ENCODE measurements at regions not wholly inside any gene's neighbourhood (a gene's known extent, or its start where the extent isn't known, plus 50 kb on each side); places are given as distances from the start of the nearest gene placed in this dataset.
"Not testable (repeated sequence)": the region's sequence is repeated elsewhere in the genome, so short reads cannot be mapped to it uniquely, and the experiment has no call there.

DNA sequence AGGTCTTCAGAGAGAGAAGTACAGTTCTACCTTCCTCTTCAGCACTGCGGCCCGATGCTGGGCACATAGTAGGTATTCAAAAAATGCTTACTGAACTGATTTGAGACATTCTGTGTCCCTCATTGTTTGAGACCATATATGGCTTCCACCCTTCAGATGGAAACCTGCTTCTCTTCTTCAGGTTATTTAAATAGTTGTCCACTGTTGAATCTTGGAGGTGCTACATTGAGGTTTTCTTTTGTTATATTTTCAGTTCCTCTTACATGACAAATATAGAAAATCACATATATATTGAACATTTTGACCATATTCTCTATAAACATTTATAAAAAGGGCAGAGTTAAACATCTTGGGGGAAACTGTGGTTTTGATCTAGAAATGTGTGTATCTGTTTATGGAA lies 200.2 kb upstream of the LRRC3B start:
- no peak for FAIRE-seq

DNA sequence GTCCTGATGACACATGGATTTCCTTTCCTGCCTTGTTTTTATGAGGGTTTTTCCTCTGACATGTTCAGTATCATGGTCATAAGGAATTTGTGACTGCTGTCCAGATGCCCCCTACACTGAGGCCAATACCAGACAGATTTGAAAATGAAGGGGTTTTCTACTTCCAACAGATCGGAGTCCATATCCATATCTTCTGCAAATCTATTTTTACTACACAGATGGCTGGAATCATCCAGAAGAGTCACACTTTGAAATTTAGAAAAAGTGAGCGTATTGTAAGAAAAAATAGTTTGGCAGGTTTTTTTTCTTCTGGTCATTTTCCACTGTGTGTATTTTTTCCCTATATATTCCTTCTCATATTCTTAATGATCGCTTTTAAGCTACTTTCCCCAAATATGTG lies 197.5 kb upstream of the LRRC3B start:
- no peak for FAIRE-seq

DNA sequence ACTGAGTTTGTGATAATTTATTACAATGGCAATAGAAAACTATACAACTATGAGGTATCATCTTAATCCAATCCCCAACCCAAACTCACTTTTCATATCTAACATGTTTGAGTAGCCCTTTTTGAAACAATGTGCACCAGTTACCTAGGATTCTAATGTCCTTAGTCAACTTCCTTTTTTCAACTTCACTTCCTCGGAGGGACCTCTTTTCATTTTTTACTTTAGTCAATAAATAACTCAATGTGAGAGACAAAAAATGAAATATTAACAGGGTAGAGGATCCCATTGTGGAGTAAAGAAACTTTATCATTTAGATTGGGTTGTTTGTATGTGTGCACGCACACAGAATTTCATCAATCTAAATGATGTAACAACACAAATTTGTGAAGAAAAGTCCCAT lies 193.6 kb upstream of the LRRC3B start:
- no peak for FAIRE-seq

DNA sequence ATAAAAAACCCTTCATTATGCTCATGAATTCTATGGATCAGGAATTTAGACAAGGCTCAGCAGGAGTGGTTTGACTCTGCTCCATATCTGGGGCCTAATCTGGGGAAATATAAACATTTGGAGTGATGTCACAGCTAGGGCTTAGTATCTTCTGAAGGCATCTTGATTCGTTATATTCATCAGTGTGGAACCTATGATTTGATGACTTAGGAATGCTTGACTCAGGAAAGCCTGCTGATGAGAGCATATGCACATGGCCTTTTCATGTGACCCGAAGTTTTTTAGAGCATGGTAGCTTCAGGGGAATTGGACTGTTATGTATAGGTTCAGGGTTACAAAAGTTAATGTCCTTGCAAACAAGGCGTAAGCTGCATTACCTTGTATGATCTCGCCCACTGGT lies 184.9 kb upstream of the LRRC3B start:
- no peak for FAIRE-seq

DNA sequence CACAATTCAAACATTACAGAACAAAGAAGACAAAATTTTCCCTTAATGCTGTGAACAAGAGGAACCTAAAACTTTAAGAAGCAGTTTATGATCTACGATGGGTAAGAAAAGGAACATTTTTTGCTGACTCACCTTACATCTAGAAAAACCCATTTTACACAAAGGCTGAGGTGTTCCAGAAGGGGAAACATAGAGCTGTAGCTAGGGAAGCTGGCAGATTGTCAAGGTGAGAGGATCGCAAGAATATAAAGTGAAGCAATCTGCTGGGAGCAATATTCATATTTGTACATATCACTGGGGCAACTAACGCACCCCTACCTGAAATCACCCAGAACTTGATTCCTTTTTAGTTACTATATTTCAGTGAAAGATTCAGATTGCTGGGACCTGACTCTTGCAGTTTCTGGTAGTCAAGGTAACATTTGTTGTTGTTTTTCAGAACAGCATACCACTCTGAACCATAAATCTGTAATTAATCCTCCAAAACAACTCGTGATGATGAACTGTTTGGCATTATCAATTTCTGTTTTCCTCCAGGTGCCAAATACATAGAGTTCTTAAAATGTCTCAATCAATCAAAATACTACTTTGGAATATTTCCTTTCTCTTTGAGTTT lies 184.1 kb upstream of the LRRC3B start:
- no peak for FAIRE-seq

DNA sequence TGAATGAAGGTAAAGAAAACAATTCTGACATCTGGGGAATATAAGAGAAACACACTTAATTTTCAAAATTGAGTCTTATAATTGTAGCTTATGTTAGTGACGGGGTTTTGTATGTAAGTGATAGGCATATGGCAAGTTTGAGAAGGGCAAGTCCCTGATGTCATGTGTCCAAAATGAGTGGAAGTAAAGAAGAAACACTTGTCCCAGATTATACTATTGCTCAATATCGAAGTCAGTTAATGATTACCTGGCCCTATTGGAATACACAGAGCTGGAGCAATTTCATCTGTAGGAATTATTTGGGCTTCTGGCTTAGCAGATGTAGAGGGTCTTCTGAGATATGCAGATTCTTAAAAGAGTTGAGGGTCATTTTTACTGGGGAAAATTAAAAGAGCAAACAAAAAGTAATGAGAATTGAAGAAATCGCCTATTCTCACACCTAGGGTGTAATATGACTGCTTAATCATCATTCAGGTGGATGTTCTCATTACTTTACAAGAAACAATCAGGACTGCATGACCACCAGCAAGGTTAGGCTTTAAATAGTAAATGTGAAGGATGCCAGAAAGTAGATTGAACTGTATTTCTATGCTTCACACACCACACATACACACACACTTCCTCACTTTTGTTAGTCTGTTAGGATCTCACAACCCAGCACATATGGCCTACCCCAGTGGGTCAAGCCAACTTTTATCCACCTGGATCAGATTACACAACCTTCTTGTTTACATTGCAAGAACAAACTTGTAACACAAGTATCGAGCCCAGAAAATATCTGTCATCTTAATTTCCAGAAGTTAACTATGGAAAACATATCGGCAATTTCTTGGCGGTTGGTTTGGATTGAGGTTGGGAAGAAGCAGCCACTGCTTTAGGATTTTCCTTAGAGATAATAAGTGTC lies 183.3 kb upstream of the LRRC3B start:
- FAIRE-seq = no peak

DNA sequence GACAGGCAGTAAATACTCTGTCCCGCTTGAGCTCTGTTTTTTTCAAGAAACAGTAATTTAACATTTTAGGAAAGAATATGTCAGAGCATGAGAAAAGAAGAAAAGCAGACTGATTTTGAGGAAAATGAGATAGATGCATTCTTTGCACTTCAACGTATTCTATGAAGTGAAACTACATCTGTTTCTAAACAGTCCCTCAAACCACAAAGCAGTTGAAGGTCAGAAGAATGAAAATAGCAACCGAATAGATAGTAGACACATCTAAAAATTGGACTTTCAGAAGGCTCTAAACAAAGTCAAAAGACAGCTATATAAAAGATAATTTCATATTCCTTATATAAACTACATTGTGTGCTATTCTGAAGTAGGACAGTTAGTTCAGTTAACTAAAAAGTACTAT lies 172.6 kb upstream of the LRRC3B start:
- no peak for FAIRE-seq

DNA sequence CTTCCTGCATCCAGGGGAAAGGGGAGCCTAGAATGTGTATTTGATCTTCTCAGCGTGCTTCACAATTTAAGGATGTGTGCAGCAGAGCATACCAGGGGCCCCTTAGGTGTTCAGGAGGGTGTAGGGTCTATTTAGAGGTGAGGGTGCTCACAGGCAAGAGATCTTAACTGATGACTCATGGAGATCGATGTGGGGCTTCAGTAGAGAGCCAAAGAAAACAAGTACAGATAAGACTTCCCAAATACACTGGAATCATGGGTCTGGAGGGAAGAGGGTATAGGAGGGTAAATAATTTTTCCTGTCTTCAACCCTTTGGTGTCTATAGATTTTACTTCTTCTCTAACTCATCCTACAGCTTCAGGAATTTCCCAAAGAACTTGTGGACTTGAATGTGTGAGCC lies 170.2 kb upstream of the LRRC3B start:
- FAIRE-seq = no peak

DNA sequence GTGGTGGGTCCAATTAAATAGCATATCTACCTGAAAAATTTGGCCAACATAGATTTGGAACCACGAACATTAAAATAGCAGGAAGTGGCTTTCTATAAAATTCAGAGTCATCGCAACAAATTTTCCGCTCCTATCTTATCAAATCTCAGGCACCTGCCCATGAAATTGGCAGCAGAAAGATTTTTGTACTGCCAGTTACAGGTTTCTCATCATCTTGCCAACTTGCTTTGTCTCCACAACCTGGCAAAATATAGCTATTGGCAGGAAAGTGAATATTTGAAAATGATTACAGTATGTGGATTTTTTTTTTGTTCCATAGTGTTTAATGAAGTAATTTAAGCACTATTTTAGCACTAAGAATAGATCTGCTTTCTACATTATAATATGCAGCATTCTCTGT lies 161.6 kb upstream of the LRRC3B start:
- no peak for FAIRE-seq

DNA sequence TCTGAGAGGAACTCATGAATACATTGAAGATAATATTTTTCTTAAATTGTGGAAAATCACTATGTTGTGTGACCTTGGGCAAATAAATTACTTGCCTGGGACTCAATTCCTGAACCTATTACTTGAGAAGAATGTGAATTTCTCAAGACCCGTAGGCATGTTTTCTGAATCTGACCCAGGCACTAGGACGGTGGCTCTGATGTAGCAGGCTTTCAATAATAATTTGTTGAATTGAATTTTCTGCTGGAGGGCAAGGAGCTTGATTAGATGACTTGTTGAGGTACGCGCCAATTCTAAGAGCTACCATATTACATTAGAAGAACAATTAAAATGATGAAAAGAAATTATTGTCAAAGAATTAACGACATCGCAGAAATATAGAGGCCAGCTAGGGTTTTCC lies 150.2 kb upstream of the LRRC3B start:
- FAIRE-seq = no peak

DNA sequence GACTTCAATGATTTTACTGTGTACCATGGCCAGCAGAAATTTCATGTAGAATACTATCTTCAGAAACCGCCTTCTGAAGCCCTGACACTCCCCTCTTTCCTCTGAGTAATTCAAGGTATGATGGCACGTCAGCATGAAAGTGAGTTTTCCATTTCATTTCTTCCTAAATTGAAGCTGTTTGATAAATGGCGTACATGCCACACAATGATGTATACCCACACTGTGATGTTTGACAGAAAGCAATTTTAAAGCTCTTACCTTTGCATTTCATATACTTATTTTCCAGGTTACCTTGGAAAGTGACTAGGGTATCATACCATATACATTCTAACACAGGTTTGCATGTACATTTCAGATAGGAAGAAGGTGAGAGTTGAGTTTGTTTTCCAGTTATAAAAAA lies 147.9 kb upstream of the LRRC3B start:
- no peak for FAIRE-seq

DNA sequence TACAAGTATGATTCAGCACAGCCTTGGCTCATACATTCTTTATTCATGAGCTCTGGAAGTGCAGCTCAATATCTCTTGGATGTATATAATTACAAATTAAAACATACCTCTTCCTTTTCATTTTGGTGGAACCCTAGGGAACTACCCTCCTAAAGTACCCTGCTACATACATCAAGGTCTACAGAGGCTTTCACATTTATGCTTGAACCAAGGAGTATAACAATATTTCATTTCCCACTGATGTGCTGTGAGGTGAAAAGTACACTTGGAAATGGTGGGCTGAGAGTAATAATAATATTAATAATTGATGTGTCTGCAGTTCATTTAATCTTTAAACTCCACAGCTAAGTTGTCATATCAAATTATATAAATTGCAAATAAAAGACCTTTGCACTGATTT lies 142.2 kb upstream of the LRRC3B start:
- no peak for FAIRE-seq

DNA sequence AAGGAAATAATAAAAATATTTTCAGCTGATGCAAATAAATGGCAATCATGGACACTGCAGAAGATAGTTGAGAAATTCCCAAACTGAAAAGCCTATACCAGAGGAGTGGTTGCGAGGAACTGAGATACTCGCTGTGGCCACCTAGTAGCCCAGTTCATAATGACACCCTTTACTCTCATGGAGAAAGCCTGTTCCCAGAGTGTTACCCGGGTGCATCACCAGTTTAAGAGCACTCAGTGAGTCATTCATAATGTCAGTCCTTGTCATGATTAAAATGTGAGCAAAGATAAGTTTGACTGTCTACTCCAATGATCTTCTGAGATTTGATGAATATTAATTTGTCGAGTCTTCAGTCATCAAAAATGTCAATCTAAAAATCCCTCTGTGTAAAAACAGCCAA lies 138.4 kb upstream of the LRRC3B start:
- FAIRE-seq = no peak

DNA sequence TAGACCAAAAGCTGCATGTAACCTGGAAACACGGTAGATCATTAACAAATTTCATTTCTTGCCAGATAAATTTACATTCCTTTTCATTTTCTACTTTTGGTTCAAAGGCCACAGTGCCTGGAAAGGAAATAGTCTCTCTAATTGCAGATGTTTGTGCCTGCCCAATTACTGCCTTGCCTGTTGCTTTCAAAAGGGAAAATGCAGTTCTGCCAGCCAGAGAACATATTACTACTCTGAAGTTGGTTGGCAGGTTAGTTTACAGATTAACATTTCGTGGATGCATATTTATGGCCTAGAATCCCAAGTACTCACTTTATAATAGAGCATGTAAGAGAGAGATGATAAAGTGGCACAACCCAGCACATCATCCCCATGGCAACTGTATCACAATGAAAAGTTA lies 124.3 kb upstream of the LRRC3B start:
- FAIRE-seq = no peak

DNA sequence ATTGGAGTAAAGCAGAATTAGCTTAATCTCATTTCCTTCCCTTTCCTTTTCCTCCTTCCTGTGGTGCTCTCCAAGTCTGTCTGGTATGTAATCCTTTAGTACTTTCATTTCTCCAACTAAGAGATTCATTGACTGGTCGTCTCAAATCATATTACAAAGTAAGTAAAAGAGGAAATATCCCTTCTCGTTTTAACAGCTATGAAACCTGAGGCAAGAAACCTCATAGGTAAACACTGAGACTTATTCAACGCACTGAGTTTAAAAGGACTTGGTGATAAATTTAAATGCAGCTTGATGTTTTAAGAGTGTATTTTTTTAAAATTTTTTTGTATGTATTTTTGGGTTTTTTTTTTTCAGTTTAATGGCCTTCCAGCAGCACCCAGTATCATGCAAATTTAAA lies 117.2 kb upstream of the LRRC3B start:
- FAIRE-seq = no peak

DNA sequence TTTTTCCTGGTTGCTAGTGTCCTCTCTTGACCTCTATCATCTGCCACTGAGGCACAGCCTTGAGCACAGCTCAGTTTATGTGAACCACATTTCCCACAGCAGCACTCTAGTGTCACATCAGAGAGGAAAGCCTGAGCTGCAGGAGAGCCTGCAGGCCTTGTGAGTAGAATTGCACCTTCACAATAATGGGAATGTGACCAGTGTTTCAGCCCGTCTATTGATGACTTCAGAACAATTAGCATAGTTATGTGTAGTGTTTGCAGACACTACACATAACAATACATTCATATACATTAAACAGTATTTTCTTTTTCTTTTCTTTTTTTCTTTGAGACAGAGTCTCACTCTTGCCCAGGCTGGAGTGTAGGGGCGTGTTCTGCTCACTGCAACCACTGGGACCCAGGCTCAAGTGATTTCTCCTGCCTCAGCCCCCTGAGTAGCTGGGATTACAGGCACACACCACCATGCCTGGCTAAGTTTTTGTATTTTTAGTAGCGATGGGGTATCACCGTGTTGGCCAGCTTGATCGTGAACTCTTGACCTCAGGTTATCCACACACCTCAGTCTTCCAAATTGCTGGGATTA lies 108.0 kb upstream of the LRRC3B start:
- not testable (repeated sequence) for FAIRE-seq

DNA sequence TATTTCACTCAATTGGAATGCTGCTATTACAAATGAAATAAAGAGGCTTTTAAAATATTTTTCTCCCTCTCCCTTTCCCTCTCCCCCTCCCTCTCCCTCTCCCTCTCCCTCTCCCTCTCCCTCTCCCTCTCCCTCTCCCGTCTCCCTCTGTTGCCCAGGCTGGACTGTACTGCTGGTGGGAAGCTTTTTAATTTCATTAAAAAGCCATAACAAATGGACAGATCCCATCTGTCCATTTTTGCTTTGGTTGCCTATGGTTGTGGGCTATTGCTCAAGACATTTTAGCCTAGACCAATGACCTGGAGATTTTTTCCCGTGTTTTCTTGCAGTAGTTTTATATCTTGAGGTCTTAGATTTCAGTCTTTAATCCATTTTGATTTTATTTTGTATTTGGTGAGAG lies 107.2 kb upstream of the LRRC3B start:
- no peak for FAIRE-seq

DNA sequence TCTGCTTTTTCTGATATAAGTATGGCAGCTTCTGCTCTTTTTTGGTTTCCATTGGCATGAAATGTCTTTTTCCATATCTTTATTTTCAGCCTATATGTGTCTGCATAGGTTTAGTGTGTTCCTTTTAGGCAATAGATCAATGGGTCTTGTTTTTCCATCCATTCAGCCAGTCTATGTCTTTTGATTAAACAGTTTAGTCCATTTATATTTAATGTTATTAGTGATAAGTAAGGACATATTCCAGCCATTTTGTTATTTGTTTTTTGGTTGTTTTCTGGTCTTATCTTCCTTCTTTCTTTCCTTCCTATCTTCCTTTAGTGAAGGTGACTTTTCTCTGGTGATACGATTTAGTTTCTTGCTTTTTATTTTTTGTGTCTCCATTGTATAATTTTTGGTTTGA lies 101.3 kb upstream of the LRRC3B start:
- no peak for FAIRE-seq

DNA sequence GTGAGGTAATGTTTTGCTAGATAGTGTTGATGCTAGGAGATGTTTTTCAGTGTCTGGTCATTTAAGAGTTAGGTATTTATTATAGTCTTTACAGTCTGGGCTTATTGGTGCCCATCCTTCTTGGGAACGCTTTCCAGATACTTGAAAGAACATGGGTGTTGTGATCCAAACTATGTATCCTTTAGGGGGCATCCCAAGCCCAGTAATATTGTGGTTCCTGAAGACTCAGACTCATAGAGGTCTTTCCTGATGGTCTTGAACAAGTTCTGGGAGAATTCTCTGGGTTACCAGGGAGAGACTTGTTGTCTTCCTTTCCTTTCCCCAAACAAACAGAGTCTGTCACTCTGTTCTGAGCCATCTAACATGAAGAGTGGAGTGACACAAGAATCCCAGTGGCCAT lies 99.7 kb upstream of the LRRC3B start:
- no peak for FAIRE-seq

DNA sequence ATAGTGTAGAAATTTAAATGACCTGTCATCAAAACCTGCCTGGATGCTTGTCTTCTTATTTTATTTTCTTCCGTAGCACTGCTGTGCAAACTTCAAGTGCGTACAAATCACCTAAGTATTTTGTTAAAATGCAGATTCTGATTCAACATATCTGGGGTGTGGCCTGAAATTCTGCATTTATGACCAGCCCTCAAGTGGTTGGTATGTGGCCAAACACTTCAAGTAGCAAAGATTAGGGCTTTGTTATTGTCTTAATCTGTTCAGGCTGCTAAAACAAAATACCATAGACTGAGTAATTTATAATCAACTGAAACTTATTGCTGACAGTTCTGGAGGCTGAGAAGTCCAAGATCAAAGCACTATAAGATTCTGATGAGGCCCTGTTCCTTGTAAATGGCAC lies 97.6 kb upstream of the LRRC3B start:
- no peak for FAIRE-seq

DNA sequence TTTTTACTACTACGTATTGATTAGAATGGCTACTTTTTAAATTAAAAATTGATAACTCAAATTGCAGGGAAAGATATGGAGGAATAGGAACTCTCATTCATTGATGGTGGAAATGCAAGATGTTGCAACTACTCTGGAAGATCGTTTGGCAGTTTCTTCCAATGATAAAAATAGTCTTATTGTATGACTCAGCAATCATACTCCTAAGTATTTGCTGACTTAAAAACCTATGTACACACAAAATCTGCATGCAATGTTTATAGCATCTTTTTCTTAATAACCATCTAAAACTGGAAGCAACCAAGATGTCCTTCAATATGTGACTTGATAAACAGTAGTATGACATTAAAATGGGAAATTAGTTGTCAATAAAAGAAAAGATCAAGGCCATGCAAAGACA lies 87.4 kb upstream of the LRRC3B start:
- no peak for FAIRE-seq

DNA sequence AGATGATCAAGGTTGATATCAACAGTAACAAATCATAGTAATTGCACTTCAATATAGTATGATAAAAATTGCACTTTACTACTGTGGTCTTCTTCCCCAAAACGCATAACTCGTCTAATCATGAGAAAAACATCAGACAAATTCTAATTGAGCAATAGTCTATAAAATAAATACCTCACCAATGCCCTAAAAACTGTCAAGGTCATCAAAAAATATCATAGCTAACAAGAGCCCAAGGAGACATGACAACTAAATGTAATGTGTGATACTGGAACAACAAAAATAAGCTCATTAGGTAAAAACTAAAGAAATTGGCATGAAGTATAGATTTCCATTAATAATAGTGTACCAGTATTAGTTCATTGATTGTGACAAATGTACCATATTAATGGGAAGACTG lies 85.6 kb upstream of the LRRC3B start:
- FAIRE-seq = no peak

DNA sequence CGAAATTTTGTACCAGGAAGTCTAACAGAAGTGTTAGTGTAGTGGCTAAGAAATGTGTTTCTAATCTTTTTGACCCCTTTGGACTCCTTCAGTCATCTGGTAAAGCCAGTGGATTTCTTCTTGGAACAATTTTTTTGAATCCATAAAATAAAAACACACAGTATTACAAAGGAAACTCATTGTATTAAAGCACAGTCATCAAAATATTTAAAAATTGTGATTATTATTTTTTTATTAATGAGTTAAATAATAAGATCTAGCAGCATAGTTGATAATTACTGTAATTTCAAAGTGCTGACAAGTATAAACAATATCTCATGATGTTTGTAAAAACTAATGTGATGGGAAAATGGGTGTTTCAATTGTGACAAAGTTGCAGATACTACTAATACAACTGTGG lies 72.2 kb upstream of the LRRC3B start:
- FAIRE-seq = no peak

DNA sequence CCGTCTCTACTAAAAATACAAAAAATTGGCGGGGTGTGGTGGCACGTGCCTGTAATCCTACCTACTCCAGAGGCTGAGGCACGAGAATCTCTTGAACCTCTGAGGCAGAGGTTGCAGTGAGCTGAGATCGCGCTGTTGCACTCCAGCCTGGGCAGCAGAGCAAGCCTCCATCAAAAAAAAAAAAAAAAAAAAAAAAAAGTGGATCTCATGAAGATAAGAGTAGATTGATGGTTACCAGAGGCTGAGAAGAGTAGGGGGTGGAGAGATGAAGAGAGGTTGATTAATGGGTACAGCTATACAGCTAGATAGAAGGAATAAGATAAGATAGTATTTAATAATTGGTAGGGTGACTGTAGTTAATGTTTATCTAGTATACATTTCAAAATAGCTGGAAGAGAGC lies 65.9 kb upstream of the LRRC3B start:
- FAIRE-seq = no peak
